ENCODE measurements at regions not wholly inside any gene's neighbourhood (a gene's known extent, or its start where the extent isn't known, plus 50 kb on each side); places are given as distances from the start of the nearest gene placed in this dataset.

GRCh38 chr4:129352480-129352879 is 256.5 kb downstream of the C4orf33 start:
- H3K27me3 Mint-ChIP-seq, result peaks cover 44% of the 10 kb centered on the region
- no peak overlapping the region for H3K27ac Mint-ChIP-seq
- DNase-seq (no peak), ATAC-seq (ENCODE audit: poor library complexity) (no peak)
- H3K36me3 Mint-ChIP-seq (ENCODE audit: low read depth), result no peaks in the 10 kb centered on the region
- no peaks in the 10 kb centered on the region for H3K4me1 Mint-ChIP-seq (ENCODE audit: low read depth)
- ChIA-PET POLR2A (no interaction called here), CTCF (no interaction called here)
- H3K4me3 Mint-ChIP-seq, result no peak overlapping the region
- no peak for TF ChIP-seq CTCF (IDR thresholded peaks at IDR 0.05)
- Histone ChIP-seq H3K4me3 (ENCODE audit: low read length) (no peak overlapping the region), H3K9me3 (ENCODE audit: control insufficient read depth in 1 of 2, insufficient read depth in 1 of 2, low read length in 2 of 2) (no peaks in the 10 kb centered on the region), H3K27ac (ENCODE audit: low read depth in 1 of 2, low read length in 2 of 2) (no peak overlapping the region), H3K27me3 (ENCODE audit: control insufficient read depth in 1 of 2, insufficient read depth in 2 of 2, low read length in 2 of 2) (no peaks in the 10 kb centered on the region), H3K4me1 (ENCODE audit: insufficient read depth, low read length) (no peaks in the 10 kb centered on the region), H3K36me3 (ENCODE audit: insufficient read depth, low read length) (no peaks in the 10 kb centered on the region)
- H3K9me3 Mint-ChIP-seq, result no peaks in the 10 kb centered on the region
- intact Hi-C loops (cut with DNase I, micrococcal nuclease), result no loop called here

GRCh38 chr4:129353490-129353889 is 257.5 kb downstream of the C4orf33 start:
- Histone ChIP-seq H3K27me3 (ENCODE audit: control insufficient read depth in 1 of 2, insufficient read depth in 2 of 2, low read length in 2 of 2) (no peaks in the 10 kb centered on the region), H3K9me3 (ENCODE audit: control insufficient read depth in 1 of 2, insufficient read depth in 1 of 2, low read length in 2 of 2) (no peaks in the 10 kb centered on the region), H3K27ac (ENCODE audit: low read depth in 1 of 2, low read length in 2 of 2) (no peak overlapping the region), H3K4me1 (ENCODE audit: insufficient read depth, low read length) (no peaks in the 10 kb centered on the region), H3K4me3 (ENCODE audit: low read length) (no peak overlapping the region), H3K36me3 (ENCODE audit: insufficient read depth, low read length) (no peaks in the 10 kb centered on the region)
- H3K36me3 Mint-ChIP-seq (ENCODE audit: low read depth), result no peaks in the 10 kb centered on the region
- ATAC-seq (ENCODE audit: poor library complexity) (no peak), DNase-seq (no peak)
- TF ChIP-seq CTCF (IDR thresholded peaks at IDR 0.05), result no peak
- no peak overlapping the region for H3K27ac Mint-ChIP-seq
- intact Hi-C loops (cut with DNase I, micrococcal nuclease), result no loop called here
- POLR2A ChIA-PET, result no interaction called here
- no peaks in the 10 kb centered on the region for H3K9me3 Mint-ChIP-seq
- H3K27me3 Mint-ChIP-seq, result peaks cover 44% of the 10 kb centered on the region
- no peaks in the 10 kb centered on the region for H3K4me1 Mint-ChIP-seq (ENCODE audit: low read depth)
- no peak overlapping the region for H3K4me3 Mint-ChIP-seq
- CTCF ChIA-PET, result interaction anchor here (1.3 kb wide), 1 partner anchor 9 kb away, joined by 3 read pairs; no protein-coding TSS in a partner anchor

GRCh38 chr4:129355031-129355430 is 259.1 kb downstream of the C4orf33 start:
- CTCF ChIA-PET, result no interaction called here
- no peaks in the 10 kb centered on the region for H3K4me1 Mint-ChIP-seq (ENCODE audit: low read depth)
- POLR2A ChIA-PET, result no interaction called here
- H3K27me3 Mint-ChIP-seq, result peaks cover 44% of the 10 kb centered on the region
- H3K27ac ChIP-seq (ENCODE audit: low read depth in 1 of 2, low read length in 2 of 2), result no peak overlapping the region
- H3K4me3 ChIP-seq (ENCODE audit: low read length), result no peak overlapping the region
- no peak overlapping the region for H3K4me3 Mint-ChIP-seq
- no peaks in the 10 kb centered on the region for H3K9me3 Mint-ChIP-seq
- DNase-seq, result no peak
- no peaks in the 10 kb centered on the region for H3K27me3 ChIP-seq (ENCODE audit: control insufficient read depth in 1 of 2, insufficient read depth in 2 of 2, low read length in 2 of 2)
- intact Hi-C loops (cut with DNase I, micrococcal nuclease), result no loop called here
- H3K36me3 ChIP-seq (ENCODE audit: insufficient read depth, low read length), result no peaks in the 10 kb centered on the region
- H3K27ac Mint-ChIP-seq, result no peak overlapping the region
- ATAC-seq (ENCODE audit: poor library complexity), result no peak
- H3K36me3 Mint-ChIP-seq (ENCODE audit: low read depth), result no peaks in the 10 kb centered on the region
- no peaks in the 10 kb centered on the region for H3K4me1 ChIP-seq (ENCODE audit: insufficient read depth, low read length)
- no peaks in the 10 kb centered on the region for H3K9me3 ChIP-seq (ENCODE audit: control insufficient read depth in 1 of 2, insufficient read depth in 1 of 2, low read length in 2 of 2)
- TF ChIP-seq CTCF (IDR thresholded peaks at IDR 0.05), result no peak

Measured in CD4-positive, alpha-beta T cell (primary cell).